NCI-H1417 (cell line): ENCODE measurements at regions not wholly inside any gene's neighbourhood (a gene's known extent, or its start where the extent isn't known, plus 50 kb on each side); places are given as distances from the start of the nearest gene placed in this dataset.
"Not testable (repeated sequence)": the region's sequence is repeated elsewhere in the genome, so short reads cannot be mapped to it uniquely, and the experiment has no call there.

ENCODE experiments used
- DNase-seq, 3 experiments: peaks; one replicate each; lab custom pipeline; 2025; lab: John Stamatoyannopoulos, UW

DNA sequence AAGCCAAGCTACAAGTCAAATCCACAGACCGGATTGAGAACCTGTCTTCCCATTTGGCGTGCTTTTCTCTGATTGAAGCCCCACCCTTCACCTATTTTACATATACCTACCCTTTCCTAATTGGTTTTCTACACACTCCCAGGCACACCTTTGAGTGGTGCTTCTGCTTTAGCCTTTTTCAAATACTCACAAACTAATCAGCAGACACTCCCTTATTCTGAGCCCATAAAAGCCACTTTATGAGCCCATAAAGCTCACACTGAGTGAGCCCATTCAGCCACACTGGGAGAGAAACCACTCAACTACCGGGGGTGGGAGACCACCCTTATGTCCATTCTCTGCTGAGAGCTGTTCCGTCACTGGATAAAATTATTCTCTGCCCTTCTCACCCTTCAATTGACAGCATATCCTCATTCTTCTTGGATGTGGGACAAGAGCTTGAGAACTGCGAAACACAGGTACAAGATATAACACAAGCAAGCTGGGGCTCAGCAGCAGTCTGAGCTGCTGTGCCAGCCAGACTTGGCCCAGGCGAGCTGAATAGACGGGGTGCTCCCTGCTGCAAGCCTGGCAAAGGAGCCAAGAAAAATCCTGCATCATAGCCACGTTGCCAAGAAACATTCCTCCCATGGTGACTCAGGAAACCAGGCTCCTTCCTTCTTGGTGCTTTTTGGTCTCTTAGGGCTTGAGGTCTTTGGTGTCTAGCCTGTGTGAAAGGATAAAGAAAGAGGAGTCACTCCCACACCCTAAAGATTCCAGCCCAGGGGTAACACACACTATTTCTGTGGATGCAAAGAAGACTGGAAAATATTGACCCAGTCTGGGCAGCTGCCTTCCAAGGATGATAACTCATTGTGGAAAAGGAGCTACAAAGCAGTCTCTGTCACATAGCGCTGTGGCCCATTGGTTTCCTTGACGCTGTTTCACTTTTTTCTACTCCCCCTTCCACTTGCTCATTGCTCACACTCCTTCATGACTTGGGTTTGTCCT is 609.7 kb downstream of the MCTP2 start:
- DNase-seq, result no peak

DNA sequence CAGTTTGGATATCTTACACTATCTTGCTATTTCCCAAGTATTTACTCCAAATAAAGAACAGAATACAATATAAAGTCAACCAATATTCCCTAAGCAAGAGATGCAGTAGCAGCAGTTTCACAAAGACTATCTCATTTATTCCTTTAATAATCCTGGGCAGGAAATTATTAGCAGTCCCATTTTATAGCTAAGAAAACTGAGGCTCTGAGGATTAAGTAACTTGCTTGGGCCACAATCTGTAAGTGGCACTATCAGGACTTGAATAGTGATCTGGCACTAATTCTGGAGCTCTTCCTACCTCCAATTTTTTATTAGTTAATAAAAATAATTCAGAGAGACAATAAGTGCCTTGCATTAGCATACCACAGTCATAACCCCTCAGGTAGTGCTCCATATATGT is 611.7 kb downstream of the MCTP2 start:
- DNase-seq, result no peak

DNA sequence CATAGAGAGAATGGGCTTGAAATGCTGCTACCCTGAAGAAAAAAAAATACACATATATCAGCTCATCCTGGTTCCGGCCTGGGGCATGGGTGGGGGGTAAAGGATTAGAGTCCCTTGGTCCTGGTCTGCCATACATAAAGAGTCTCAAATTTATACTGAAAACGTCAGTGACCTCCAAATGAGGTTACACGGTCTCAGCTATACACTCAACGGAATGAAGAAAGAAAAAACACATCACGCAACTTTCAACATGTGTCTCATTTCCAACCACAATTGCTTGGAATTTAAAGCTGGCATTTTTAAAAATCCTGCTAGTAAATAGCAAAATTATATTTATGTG is 612.8 kb downstream of the MCTP2 start:
- DNase-seq, result peak in 1 of 3 experiments; percentile 36

DNA sequence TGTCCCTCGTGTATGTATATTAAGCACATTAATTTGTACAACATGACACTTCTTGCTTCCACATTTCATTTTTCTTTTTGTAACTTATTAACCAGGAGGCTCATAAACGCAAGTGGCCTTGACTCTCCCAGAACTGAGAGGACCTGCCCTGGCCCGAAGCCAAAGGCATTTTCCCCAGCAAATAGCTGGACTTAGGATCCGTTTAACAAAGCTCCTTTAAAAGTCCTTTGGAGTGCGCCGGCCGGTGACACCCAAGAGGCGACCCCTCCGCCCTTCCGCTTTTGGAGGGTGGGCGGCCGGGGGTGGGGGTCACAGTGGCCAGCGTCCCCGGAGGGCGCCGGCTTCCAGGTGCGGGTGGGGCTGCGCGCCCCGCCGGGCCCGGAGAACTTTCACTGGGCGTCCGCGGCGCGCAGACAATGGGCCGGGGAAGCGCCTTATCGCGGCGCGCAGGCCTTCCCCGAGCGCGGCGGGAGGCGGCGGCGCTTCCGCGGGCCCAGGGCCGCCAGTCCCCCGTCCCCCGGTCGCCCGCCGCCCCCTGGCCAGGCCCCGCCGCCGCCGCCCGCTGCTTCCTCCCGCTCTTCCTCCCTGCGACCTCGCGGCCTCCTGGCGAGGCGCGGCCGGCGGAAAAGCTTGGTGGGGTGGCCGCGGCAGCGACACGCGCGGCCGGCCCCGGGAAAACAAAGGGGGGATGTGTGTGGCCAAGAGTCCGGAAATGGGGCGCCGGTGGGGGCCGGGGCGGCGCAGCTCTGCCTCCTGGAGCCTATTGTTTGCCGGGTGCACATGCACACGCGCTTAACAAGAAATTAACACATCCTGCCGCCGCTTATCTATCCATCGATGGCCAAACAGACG is 613.4 kb downstream of the MCTP2 start:
- peak in 2 of 3 experiments; percentile 66 for DNase-seq

DNA sequence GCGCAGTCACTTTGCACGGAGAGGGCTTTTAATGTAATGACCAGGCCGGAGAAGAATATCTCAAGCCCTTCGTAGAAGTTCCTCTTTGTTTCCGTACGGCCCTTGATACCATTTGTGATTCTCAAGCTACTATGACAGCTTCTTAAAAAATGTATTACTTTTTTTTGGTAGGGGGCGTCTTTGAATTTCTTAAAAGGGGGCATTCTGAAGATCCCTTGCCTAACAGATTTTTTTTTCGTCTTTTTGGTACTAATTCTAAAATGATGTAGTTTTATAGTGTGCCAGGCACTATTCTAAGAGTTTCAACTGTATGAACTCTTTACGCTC is 614.0 kb downstream of the MCTP2 start:
- DNase-seq, result no peak

DNA sequence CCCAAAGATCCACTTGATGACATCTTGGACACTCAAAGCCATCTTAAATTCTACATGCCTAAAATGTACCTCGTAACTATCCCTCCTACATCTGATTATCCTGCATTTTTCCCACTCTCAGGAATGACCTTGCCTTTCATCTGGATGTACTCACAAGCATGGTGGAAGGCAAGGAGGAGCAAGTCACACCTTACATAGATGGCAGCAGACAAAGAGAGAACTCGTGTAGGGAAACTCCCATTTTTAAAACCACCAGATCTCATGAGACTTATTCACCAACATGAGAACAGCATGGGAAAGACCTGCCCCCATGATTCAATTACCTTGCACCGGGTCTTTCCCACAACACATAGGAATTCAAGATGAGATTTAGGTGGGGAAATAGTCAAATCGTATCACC is 616.0 kb downstream of the MCTP2 start:
- DNase-seq, result no peak

DNA sequence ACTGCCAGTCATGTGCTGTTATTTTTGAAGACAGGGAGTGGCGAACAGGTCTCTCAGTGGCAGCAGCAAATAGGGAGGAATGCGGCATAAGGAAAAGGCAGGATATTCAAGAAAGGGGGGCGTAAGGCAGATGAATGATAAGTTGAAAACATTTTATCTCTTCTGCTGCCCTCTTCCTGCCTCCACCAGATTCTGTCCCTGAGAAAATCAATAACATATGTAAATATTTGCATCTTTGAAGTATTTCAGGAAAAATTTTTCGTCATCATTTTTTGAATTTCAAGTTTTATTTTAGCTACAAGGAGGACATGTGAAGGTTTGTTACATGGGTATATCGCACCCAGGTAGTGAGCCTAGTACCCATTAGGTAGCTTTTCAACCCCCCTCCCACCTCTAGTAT is 616.7 kb downstream of the MCTP2 start:
- DNase-seq, result no peak

DNA sequence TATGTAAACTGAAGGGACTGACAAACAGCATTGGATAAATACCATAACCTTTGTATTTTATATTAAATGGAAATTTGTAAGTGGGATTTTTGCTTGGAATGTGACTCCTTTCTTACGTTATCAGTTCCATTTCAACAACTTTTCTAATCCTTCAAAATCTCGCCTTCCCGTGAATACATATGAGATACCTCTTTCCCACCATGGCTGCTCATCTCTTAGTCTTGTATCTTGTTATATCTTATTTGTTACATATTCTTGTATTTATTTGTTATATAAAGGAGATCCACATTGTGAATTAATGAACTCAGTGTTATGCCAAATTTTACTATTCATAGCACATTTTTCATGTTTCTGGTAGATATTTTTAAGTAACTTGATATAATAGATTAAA is 623.7 kb downstream of the MCTP2 start:
- no peak for DNase-seq

DNA sequence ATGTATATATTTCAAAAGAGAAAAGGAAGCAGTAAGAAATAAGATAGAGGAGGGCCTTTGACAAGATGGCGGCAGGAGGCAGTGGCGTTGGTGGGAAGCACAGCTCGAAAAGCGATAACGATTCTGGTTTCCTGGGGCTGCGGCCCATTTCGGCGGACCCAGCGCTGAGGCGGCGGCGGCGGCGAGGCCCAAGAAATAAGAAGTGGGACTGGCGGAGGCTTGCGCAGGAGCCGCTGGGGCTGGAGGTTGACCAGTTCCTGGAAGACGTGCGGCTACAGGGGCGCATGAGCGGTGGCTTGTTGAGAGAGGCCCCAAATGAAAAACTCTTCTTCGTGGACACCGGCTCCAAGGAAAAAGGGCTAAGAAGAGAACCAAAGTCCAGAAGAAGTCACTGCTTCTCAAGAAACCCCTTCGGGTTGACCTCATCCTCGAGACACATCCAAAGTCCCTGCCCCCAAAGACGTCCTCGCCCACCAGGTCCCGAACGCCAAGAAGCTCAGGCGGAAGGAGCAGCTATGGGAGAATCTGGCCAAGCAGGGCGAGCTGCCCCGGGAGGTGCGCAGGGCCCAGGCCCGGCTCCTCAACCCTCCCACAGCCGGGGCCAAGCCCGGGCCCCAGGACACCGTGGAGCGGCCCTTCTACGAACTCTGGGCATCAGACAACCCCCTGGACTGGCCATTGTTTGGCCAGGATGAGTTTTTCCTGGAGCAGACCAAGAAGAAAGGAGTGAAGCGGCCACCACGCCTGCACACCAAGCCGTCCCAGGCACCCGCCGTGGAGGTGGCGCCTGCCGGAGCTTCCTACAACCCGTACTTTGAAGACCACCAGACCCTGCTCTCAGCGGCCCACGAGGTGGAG is 624.3 kb downstream of the MCTP2 start:
- no peak for DNase-seq

DNA sequence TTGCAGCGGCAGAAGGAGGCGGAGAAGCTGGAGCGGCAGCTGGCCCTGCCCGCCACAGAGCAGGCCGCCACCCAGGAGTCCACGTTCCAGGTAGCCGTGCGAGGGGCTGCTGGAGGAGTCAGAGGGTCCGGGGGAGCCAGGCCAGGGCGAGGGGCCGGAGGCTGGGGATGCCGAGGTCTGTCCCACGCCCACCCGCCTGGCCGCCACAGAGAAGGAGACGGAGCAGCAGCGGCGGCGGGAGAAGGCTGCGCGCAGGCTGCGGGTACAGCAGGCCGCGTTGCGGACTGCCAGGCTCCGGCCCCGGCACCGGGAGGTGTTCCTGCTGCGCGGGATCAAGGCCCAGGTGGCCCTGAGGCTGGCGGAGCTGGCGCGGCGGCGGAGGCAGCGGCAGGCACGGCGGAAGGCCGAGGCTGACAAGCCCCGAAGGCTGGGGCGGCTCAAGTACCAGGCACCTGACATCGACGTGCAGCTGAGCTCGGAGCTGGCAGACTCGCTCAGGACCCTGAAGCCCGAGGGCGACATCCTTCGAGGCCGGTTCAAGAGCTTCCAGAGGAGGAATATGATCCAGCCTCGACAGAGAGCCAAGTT is 625.0 kb downstream of the MCTP2 start:
- DNase-seq, result no peak

DNA sequence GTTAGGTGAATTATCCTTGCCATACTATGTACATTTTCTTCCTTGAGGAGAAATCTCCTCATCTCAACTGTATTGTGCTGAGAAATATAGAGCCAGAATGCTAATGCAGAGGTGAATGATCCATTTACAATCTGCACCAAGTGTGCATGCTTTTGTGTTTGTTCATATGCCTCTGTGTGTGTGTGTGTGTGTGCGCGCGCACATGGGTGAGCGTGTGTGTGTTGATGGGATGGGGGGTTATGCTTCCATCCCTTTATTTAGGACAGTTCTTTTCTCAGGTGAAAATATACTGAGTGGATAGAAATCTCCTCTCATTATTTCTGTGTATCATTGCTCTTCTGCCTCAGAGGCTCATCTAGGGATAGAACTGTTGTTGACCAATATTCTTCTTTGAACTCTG is 626.1 kb downstream of the MCTP2 start:
- no peak for DNase-seq

DNA sequence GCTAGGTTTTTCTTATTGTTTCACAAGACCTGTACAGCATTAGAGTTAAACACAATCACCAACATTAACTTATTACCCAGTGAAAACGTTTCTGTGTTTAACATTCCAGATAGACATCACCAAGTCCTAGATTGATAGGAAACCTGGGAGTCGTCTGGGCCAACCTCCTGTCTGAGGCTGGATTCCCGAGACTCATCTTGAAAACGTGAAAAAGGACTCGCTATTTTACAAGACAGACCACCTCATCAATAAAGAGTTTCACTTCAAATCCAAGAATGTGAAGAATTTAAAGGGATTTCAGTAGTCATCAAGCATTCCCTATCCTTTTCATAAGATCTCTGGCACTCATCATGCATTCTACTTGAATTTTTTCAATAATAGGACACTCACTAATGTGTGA is 626.6 kb downstream of the MCTP2 start:
- DNase-seq, result no peak

DNA sequence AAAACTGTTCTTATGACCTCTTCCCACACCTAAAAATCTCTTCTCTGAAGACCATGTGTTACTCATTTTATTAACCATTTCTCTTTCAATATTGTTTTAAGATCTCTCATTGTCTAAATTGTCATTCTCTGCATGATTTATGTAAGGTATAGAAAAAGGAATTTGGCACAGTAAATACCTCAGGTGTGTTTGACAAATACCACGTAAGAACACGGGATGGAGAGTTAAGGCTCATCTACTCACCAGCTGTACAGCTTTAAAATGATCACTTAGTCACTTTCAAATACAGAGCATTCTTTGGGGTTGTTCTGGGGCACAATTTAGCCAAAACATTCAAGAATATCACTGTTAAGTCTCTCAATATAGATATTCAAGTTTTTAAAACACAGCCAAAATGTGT is 627.1 kb downstream of the MCTP2 start:
- peak in 1 of 3 experiments; percentile 8 for DNase-seq

DNA sequence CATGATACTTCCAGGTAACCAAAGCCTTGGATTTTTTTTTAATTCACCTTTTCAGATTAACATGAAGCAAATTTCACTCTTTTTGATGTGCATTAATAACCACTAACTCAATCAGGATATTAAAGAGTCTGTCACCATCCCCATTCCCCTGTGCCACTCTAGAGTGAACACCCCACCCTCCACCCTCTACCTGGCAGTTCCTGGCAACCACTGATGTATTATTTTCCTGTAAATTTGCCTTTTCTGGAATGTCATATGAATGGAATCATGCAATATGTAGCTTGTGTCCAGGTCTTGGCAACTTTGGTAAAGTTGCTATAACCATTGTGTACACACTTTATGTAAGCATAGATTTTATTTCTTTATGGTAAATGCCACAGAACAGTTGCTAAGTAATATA is 627.6 kb downstream of the MCTP2 start:
- no peak for DNase-seq

DNA sequence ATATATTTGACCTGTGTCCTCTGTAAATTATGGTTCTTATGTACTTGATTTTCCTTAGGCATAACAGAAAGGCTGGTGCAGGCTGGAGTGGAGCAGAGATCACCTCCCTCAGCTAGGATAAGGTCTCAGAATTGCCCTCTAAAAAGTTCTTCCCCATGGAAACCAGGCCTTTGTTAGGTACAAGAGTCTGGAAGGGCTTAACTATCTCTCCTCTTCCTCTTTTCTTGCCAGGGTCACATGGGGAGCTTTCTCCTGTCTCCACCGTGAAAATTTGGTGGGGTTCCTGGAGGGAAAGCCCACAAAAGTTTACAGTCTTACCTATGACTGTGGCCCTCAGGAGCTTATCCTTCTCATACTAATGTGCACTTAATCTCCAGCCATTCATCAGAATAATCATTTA is 633.2 kb downstream of the MCTP2 start:
- no peak for DNase-seq

DNA sequence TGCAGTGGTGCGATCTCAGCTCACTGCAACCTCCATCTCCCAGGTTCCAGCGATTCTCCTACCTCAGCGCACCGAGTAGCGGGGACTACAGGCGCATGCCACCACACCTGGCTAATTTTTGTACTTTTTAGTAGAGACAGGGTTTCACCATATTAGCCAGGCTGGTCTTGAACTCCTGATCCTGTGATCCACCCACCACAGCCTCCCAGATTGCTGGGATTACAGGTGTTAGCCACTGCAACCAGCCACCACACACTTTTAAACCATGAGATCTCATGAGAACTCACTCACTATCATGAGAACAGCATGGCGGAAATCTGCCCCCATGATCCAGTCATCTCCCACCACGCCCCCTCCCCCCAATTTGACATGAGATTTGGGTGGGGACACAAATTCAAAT is 636.9 kb downstream of the MCTP2 start:
- not testable (repeated sequence) for DNase-seq

DNA sequence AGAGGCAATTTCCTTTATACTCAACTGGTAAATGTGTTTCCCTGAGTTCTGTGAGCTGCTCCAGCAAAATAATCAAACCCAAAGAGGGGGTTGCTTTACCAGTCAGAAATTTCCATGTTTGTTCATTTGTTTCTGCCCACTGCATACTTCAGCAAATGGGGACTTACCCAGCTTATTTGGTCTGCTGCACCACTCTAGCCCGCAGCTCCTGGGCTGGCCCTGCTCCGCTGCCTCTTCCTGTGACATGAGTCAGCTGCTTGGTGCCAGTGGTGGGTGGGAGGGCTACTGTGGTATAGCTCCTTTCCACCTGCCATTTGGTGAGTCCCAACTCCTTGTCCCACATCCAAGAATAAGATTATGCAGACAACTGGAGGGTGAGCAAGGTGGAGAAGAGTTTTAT is 644.2 kb downstream of the MCTP2 start:
- DNase-seq, result no peak

DNA sequence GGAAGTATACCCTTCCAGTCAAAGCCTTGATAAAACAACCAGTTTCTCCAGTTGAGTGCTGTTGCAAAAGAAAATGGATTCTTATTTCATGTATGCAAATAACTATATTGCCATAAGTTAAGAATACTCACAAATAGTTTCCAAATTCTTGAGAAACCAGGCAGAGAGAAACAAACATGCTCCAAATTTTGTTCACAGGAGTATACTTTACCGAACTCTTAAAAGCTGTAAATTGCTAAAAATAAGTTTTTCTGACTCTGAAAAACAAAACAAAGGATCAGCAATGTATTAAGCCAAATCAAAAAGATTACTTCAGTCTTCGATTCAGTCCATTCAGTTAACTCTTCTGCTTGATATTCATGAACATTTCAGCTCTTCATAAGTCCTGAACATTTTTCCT is 646.5 kb downstream of the MCTP2 start:
- no peak for DNase-seq

DNA sequence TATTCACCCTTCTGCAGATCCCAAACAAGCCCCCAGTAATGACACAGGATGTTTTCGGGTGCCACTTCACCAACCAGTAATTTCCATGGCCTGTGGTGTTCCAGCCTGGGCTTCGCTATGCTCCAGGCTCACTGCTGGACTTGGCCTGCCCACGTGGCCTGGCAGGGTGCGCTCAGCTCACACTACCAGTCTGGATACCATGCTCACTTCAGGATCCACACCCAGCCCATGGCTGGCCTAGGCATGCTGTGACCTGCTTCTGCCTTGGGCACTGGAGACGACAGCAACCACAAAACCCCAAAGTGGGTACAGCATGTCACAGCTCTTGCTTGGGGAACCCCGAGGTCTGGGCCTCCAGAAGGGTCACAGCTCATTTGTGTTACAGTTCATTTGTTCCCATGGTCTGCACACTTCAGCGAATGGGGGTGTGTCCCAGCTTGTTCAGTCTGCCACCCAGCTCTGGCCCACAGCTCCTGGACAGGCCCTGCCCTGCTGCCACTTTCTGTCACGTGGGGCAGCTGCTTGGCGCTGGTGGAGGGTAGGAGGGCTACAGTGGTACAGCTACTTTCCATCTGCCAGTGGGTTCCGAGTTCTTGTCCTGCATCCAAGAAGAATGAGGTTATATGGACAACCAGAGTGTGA is 650.8 kb downstream of the MCTP2 start:
- DNase-seq, result no peak

DNA sequence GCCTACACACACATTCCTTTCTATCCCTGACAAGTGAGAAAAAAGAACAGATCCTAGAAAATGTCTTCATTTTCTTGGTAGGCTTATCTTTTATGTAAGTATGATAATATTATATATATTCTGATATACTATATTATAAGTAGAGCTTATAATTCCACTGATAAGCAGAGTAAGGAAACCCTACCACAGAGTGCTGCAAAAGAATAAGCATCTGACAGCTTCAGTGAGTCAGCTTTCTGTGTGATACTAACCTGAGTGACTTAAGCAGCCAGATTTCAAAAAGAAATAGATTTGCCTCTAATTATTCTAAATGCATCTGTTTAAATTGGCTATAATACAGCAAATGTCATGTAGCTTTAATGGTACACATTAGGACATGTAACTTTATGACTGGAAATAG is 656.0 kb downstream of the MCTP2 start:
- no peak for DNase-seq

DNA sequence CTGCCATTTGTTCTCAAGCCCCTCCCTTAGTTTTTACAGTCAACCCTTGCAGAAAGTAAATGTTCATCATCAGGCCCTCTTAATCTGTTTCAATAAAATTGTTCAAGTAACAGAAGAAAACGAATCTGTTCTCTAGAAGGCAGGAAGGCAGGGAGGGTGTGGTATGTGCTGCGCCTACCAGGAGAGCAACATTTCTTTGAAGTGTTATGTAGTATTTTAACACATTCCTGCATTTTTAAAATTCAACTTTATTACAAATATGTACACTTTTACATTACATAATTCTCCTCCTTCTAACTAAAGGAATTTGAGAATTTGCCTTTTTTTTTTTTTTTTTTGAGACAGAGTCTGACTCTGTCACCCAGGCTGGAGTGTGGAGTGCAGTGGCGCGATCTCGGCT is 657.8 kb downstream of the MCTP2 start:
- DNase-seq, result no peak
